ENCODE measurements at regions not wholly inside any gene's neighbourhood (a gene's known extent, or its start where the extent isn't known, plus 50 kb on each side); places are given as distances from the start of the nearest gene placed in this dataset.

DNA sequence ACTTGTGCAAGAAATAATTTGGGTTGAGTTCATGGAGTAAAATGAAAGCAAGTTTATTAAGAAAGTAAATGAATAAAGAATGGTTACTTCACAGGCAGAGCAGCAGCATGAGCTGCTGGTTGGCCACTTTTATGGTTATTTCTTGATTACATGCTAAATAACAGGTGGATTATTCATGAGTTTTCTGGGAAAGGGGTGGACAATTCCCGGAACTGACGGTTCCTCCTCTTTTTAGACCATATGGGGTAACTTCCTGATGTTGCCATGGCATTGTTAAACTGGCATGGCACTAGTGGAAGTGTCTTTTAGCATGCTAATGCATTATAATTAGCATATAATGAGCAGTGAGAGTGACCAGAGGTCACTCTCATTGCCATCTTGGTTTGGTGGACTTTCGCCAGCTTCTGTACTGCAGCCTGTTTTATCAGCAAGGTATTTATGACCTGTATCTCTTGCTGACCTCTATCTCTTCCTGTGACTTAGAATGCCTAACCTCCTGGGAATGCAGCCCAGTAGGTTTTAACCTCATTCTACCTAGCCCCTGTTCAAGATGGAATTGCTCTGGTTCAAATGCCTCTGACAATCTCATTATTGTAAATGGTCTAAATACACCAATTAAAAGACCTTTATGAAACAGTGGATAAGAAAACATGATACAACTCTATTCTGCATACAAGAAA lies 114.1 kb upstream of the FIGN start:
- Histone ChIP-seq H3K27me3 (replicated peaks in 2 of 5; ENCODE audit: control insufficient read depth in 4 of 5, insufficient read depth in 5 of 5, low read length in 4 of 5) (no peaks in the 10 kb centered on the region), H3K4me3 (ENCODE audit: control insufficient read depth in 1 of 7, extremely low read depth in 1 of 7, insufficient read depth in 4 of 7, low read depth in 2 of 7, low read length in 6 of 7) (no peak overlapping the region), H3K9me3 (ENCODE audit: control extremely low read depth in 1 of 5, control insufficient read depth in 4 of 5, insufficient read depth in 2 of 5, low read depth in 1 of 5, low read length in 4 of 5) (no peaks in the 10 kb centered on the region), H3K36me3 (ENCODE audit: control insufficient read depth in 4 of 4, insufficient read depth in 4 of 4, low read length in 3 of 4) (no peaks in the 10 kb centered on the region), H3K4me1 (ENCODE audit: control extremely low read depth in 1 of 4, control insufficient read depth in 4 of 4, insufficient read depth in 4 of 4, low read length in 3 of 4) (no peaks in the 10 kb centered on the region), H3K27ac (ENCODE audit: insufficient read depth in 1 of 2, low read depth in 1 of 2, low read length in 2 of 2, poor library complexity in 1 of 2, severe bottlenecking in 2 of 2) (no peak overlapping the region)
- 94% methylated on average over 2 of the region's 3 CpGs for WGBS (ENCODE audit: insufficient coverage)
- ChIA-PET CTCF (no interaction called here), POLR2A (no interaction called here)
- DNase-seq: no peak

DNA sequence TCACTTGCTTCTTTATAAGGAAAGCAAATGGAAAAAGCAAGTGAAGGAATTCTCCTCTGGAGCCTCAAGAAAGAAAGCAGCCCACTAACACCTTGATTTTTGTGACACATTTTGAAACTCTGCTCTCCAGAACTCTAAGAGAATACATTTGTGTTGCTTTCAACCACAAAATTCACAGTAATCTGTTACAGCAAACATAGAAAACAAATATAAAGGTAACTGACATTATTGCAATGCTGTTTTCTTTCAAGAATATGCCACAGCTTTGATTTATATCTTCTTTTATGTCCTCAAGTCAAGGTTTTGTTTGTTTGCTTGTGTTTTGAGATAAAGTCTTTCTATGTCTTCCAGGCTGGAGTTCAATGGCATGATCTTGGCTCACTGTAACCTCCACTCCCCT lies 103.1 kb upstream of the FIGN start:
- POLR2A ChIA-PET: no interaction called here
- CTCF ChIA-PET: no interaction called here
- Histone ChIP-seq H3K9me3 (ENCODE audit: control extremely low read depth in 1 of 5, control insufficient read depth in 4 of 5, insufficient read depth in 2 of 5, low read depth in 1 of 5, low read length in 4 of 5) (no peaks in the 10 kb centered on the region), H3K36me3 (ENCODE audit: control insufficient read depth in 4 of 4, insufficient read depth in 4 of 4, low read length in 3 of 4) (no peaks in the 10 kb centered on the region), H3K4me1 (ENCODE audit: control extremely low read depth in 1 of 4, control insufficient read depth in 4 of 4, insufficient read depth in 4 of 4, low read length in 3 of 4) (no peaks in the 10 kb centered on the region), H3K4me3 (ENCODE audit: control insufficient read depth in 1 of 7, extremely low read depth in 1 of 7, insufficient read depth in 4 of 7, low read depth in 2 of 7, low read length in 6 of 7) (no peak overlapping the region), H3K27ac (ENCODE audit: insufficient read depth in 1 of 2, low read depth in 1 of 2, low read length in 2 of 2, poor library complexity in 1 of 2, severe bottlenecking in 2 of 2) (no peak overlapping the region), H3K27me3 (replicated peaks in 2 of 5; ENCODE audit: control insufficient read depth in 4 of 5, insufficient read depth in 5 of 5, low read length in 4 of 5) (no peaks in the 10 kb centered on the region)
- no peak for DNase-seq

GRCh38 chr2:163836167-163836566 lies 100.4 kb upstream of the FIGN start:
- Histone ChIP-seq H3K27me3 (replicated peaks in 2 of 5; ENCODE audit: control insufficient read depth in 4 of 5, insufficient read depth in 5 of 5, low read length in 4 of 5) (no peaks in the 10 kb centered on the region), H3K27ac (ENCODE audit: insufficient read depth in 1 of 2, low read depth in 1 of 2, low read length in 2 of 2, poor library complexity in 1 of 2, severe bottlenecking in 2 of 2) (no peak overlapping the region), H3K4me3 (ENCODE audit: control insufficient read depth in 1 of 7, extremely low read depth in 1 of 7, insufficient read depth in 4 of 7, low read depth in 2 of 7, low read length in 6 of 7) (no peak overlapping the region), H3K36me3 (ENCODE audit: control insufficient read depth in 4 of 4, insufficient read depth in 4 of 4, low read length in 3 of 4) (no peaks in the 10 kb centered on the region), H3K4me1 (ENCODE audit: control extremely low read depth in 1 of 4, control insufficient read depth in 4 of 4, insufficient read depth in 4 of 4, low read length in 3 of 4) (no peaks in the 10 kb centered on the region), H3K9me3 (ENCODE audit: control extremely low read depth in 1 of 5, control insufficient read depth in 4 of 5, insufficient read depth in 2 of 5, low read depth in 1 of 5, low read length in 4 of 5) (no peaks in the 10 kb centered on the region)
- ChIA-PET CTCF (no interaction called here), POLR2A (no interaction called here)
- DNase-seq: no peak

DNA sequence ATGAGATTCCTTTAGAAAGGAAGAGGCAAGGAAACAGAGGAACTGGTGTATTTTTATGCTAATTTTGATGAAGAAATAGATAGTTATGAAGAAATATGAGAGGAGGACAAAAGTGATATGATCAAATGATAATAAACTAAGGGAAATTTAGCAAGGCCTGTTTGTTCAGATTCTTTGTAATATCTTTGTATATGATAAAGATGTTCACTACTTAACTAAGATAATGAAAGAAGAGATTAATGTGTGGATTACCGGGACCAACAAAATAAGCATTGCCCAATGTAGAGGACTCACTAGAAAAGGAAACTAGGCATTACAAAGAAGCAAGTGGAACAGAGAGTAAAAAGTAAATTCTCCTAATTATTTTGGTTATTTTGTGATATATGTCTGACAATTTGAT lies 99.0 kb upstream of the FIGN start:
- no peak overlapping the region for H3K4me3 ChIP-seq (ENCODE audit: control insufficient read depth in 1 of 7, extremely low read depth in 1 of 7, insufficient read depth in 4 of 7, low read depth in 2 of 7, low read length in 6 of 7)
- WGBS (ENCODE audit: insufficient coverage): 100% methylated on average over 1 of the region's 1 CpG
- no peaks in the 10 kb centered on the region for H3K36me3 ChIP-seq (ENCODE audit: control insufficient read depth in 4 of 4, insufficient read depth in 4 of 4, low read length in 3 of 4)
- no peaks in the 10 kb centered on the region for H3K4me1 ChIP-seq (ENCODE audit: control extremely low read depth in 1 of 4, control insufficient read depth in 4 of 4, insufficient read depth in 4 of 4, low read length in 3 of 4)
- ChIA-PET CTCF (no interaction called here), POLR2A (no interaction called here)
- no peaks in the 10 kb centered on the region for H3K27me3 ChIP-seq (replicated peaks in 2 of 5; ENCODE audit: control insufficient read depth in 4 of 5, insufficient read depth in 5 of 5, low read length in 4 of 5)
- H3K27ac ChIP-seq (ENCODE audit: insufficient read depth in 1 of 2, low read depth in 1 of 2, low read length in 2 of 2, poor library complexity in 1 of 2, severe bottlenecking in 2 of 2): no peak overlapping the region
- no peak for DNase-seq
- H3K9me3 ChIP-seq (ENCODE audit: control extremely low read depth in 1 of 5, control insufficient read depth in 4 of 5, insufficient read depth in 2 of 5, low read depth in 1 of 5, low read length in 4 of 5): no peaks in the 10 kb centered on the region

GRCh38 chr2:163834221-163834620 lies 98.4 kb upstream of the FIGN start:
- ChIA-PET POLR2A (no interaction called here), CTCF (no interaction called here)
- Histone ChIP-seq H3K27ac (ENCODE audit: insufficient read depth in 1 of 2, low read depth in 1 of 2, low read length in 2 of 2, poor library complexity in 1 of 2, severe bottlenecking in 2 of 2) (no peak overlapping the region), H3K4me3 (ENCODE audit: control insufficient read depth in 1 of 7, extremely low read depth in 1 of 7, insufficient read depth in 4 of 7, low read depth in 2 of 7, low read length in 6 of 7) (no peak overlapping the region), H3K4me1 (ENCODE audit: control extremely low read depth in 1 of 4, control insufficient read depth in 4 of 4, insufficient read depth in 4 of 4, low read length in 3 of 4) (no peaks in the 10 kb centered on the region), H3K9me3 (ENCODE audit: control extremely low read depth in 1 of 5, control insufficient read depth in 4 of 5, insufficient read depth in 2 of 5, low read depth in 1 of 5, low read length in 4 of 5) (no peaks in the 10 kb centered on the region), H3K27me3 (replicated peaks in 2 of 5; ENCODE audit: control insufficient read depth in 4 of 5, insufficient read depth in 5 of 5, low read length in 4 of 5) (no peaks in the 10 kb centered on the region), H3K36me3 (ENCODE audit: control insufficient read depth in 4 of 4, insufficient read depth in 4 of 4, low read length in 3 of 4) (no peaks in the 10 kb centered on the region)
- DNase-seq: no peak

DNA sequence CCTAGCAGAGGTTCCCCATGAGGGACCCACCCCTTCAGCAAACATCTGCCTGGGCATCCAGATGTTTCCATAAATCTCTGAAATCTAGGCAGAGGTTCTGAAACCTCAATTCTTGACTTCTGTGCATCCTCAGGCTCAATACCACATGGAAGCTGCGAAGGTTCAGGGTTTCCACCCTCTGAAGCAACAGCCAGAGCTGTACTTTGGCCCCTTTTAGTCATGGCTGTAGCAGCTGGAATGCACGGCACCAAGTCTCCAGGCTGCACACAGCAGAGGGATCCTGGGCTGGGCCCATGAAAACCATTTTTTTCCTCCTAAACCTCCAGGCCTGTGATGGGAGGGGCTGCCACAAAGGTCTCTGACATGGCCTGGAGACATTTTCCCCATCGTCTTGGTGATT lies 93.0 kb upstream of the FIGN start:
- no peak for DNase-seq
- ChIA-PET POLR2A (no interaction called here), CTCF (no interaction called here)
- WGBS (ENCODE audit: insufficient coverage): 92% methylated on average over 2 of the region's 3 CpGs
- Histone ChIP-seq H3K27ac (ENCODE audit: insufficient read depth in 1 of 2, low read depth in 1 of 2, low read length in 2 of 2, poor library complexity in 1 of 2, severe bottlenecking in 2 of 2) (no peak overlapping the region), H3K4me3 (ENCODE audit: control insufficient read depth in 1 of 7, extremely low read depth in 1 of 7, insufficient read depth in 4 of 7, low read depth in 2 of 7, low read length in 6 of 7) (no peak overlapping the region), H3K9me3 (ENCODE audit: control extremely low read depth in 1 of 5, control insufficient read depth in 4 of 5, insufficient read depth in 2 of 5, low read depth in 1 of 5, low read length in 4 of 5) (peaks cover 0 to 1% (median 0%) of the 10 kb centered on the region in 5 experiments), H3K36me3 (ENCODE audit: control insufficient read depth in 4 of 4, insufficient read depth in 4 of 4, low read length in 3 of 4) (no peaks in the 10 kb centered on the region), H3K4me1 (ENCODE audit: control extremely low read depth in 1 of 4, control insufficient read depth in 4 of 4, insufficient read depth in 4 of 4, low read length in 3 of 4) (no peaks in the 10 kb centered on the region), H3K27me3 (replicated peaks in 2 of 5; ENCODE audit: control insufficient read depth in 4 of 5, insufficient read depth in 5 of 5, low read length in 4 of 5) (no peaks in the 10 kb centered on the region)

DNA sequence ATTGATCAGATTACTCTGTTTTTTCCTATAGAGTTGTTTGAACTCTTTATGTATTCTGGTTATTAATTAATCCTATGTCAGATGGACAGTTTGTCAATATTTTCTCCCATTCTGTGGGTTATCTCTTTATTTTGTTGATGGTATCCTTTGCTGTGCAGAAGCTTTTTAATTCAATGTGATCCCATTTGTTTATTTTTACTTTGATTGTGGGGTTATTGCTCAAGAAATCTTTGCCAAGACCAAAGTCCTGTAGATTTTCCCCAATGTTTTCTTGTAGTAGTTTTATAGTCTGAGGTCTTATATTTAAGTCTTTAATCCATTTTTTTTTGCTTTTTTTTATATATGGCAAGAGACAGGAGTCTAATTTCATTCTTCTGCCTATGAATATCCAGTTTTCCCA lies 86.2 kb upstream of the FIGN start:
- Histone ChIP-seq H3K4me3 (ENCODE audit: control insufficient read depth in 1 of 7, extremely low read depth in 1 of 7, insufficient read depth in 4 of 7, low read depth in 2 of 7, low read length in 6 of 7) (no peak overlapping the region), H3K4me1 (ENCODE audit: control extremely low read depth in 1 of 4, control insufficient read depth in 4 of 4, insufficient read depth in 4 of 4, low read length in 3 of 4) (no peaks in the 10 kb centered on the region), H3K27ac (ENCODE audit: insufficient read depth in 1 of 2, low read depth in 1 of 2, low read length in 2 of 2, poor library complexity in 1 of 2, severe bottlenecking in 2 of 2) (no peak overlapping the region), H3K27me3 (replicated peaks in 2 of 5; ENCODE audit: control insufficient read depth in 4 of 5, insufficient read depth in 5 of 5, low read length in 4 of 5) (no peaks in the 10 kb centered on the region), H3K36me3 (ENCODE audit: control insufficient read depth in 4 of 4, insufficient read depth in 4 of 4, low read length in 3 of 4) (no peaks in the 10 kb centered on the region), H3K9me3 (ENCODE audit: control extremely low read depth in 1 of 5, control insufficient read depth in 4 of 5, insufficient read depth in 2 of 5, low read depth in 1 of 5, low read length in 4 of 5) (peaks cover 0 to 3% (median 0%) of the 10 kb centered on the region in 5 experiments)
- ChIA-PET POLR2A (no interaction called here), CTCF (no interaction called here)
- no peak for DNase-seq

All from common myeloid progenitor, CD34-positive (primary cell).